GM12891 (cell line): ENCODE measurements at regions not wholly inside any gene's neighbourhood (a gene's known extent, or its start where the extent isn't known, plus 50 kb on each side); places are given as distances from the start of the nearest gene placed in this dataset.

ENCODE experiments used
- POLR2A ChIP-seq: IDR thresholded peaks from 2 replicates; pipeline ENCODE4 v1.6.1; 2011; ENCODE audit warnings: low read depth, low read length, control low read depth
- POLR2AphosphoS5 ChIP-seq: IDR thresholded peaks from 2 replicates; pipeline ENCODE4 v1.6.1; 2011; ENCODE audit warnings: low read depth, low read length, control low read depth
- POU2F2 ChIP-seq: IDR thresholded peaks from 2 replicates; pipeline ENCODE4 v1.6.1; 2011; ENCODE audit warnings: low read depth, mild to moderate bottlenecking, control low read depth, low read length, moderate library complexity
- TAF1 ChIP-seq: IDR thresholded peaks from 2 replicates; pipeline ENCODE4 v1.6.1; 2011; ENCODE audit warnings: low read depth, low read length, control low read depth

DNA sequence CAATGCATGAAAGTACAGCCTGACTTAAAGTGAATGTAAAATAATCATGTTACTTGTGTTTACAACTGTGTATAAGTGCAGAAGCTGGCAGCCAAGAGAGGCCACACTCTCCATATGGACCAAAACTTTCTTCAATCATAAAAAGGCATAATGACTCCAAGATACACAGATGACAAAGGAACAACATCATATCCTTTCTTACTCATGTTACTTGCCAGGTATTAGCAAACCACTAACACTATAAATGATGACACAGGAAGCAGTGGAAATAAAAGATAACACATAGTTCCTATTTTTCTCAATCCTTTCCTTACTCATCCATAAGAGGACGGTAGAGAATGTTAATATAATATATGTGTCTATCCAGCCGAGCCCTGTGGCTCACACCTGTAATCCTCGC lies 400.0 kb upstream of the CDH2 start:
- TF ChIP-seq POLR2AphosphoS5 (no peak), TAF1 (no peak), POLR2A (no peak), POU2F2 (no peak)
